Bronchial epithelial cell (primary cell): ENCODE measurements at regions not wholly inside any gene's neighbourhood (a gene's known extent, or its start where the extent isn't known, plus 50 kb on each side); places are given as distances from the start of the nearest gene placed in this dataset.

Source experiments
- DNase-seq: peaks from one replicate; pipeline ENCODE4 v3.0.0-alpha.2; 2010; ENCODE audit warnings: low read depth
- FAIRE-seq: peaks from 2 replicates; lab custom pipeline; 2011; peaks lifted over from hg19 to GRCh38; lab: Jason Lieb, UNC
- H3K27me3 ChIP-seq: 2 replicates; pipeline ENCODE4 v1.5.1; 2011; ENCODE audit warnings: low read length; ENCODE audit not compliant: control insufficient read depth, insufficient read depth
- H3K36me3 ChIP-seq: 2 replicates; pipeline ENCODE4 v1.5.1; 2011; ENCODE audit warnings: low read length; ENCODE audit not compliant: control insufficient read depth, insufficient read depth
- H3K4me3 ChIP-seq: 2 replicates; pipeline ENCODE4 v1.5.1; 2011; ENCODE audit warnings: mild to moderate bottlenecking, low read depth, low read length, control low read depth
- CTCF ChIP-seq: IDR thresholded peaks from 2 replicates; pipeline ENCODE4 v1.5.1; 2011; ENCODE audit warnings: mild to moderate bottlenecking, moderate library complexity, low read length, control low read depth, inconsistent platforms; ENCODE audit not compliant: insufficient read depth, severe bottlenecking

GRCh38 chr1:87598429-87598828 is 269.7 kb downstream of the LMO4 start:
- no peak overlapping the region for H3K4me3 ChIP-seq
- H3K27me3 ChIP-seq = peaks cover 3% of the 10 kb centered on the region
- DNase-seq = no peak
- TF ChIP-seq CTCF = peak; percentile 5
- no peak for FAIRE-seq
- no peaks in the 10 kb centered on the region for H3K36me3 ChIP-seq

- TF ChIP-seq CTCF = no peak
- DNase-seq = peak; percentile 6
- no peaks in the 10 kb centered on the region for H3K36me3 ChIP-seq
- H3K4me3 ChIP-seq = no peak overlapping the region
- peaks cover 3% of the 10 kb centered on the region for H3K27me3 ChIP-seq
- FAIRE-seq = no peak
These were observed 270.9 kb downstream of the LMO4 start for GRCh38 chr1:87599569-87599968.

- DNase-seq = no peak
- H3K36me3 ChIP-seq = no peaks in the 10 kb centered on the region
- no peak overlapping the region for H3K4me3 ChIP-seq
- H3K27me3 ChIP-seq = peaks cover 3% of the 10 kb centered on the region
- no peak for FAIRE-seq
- no peak for TF ChIP-seq CTCF
These were observed 271.6 kb downstream of the LMO4 start for GRCh38 chr1:87600055-87600850.

GRCh38 chr1:87600854-87601253 is 272.2 kb downstream of the LMO4 start:
- Histone ChIP-seq H3K36me3 (no peaks in the 10 kb centered on the region), H3K4me3 (no peak overlapping the region), H3K27me3 (peaks cover 3% of the 10 kb centered on the region)
- no peak for TF ChIP-seq CTCF
- FAIRE-seq (no peak), DNase-seq (peak; percentile 50)

GRCh38 chr1:87603626-87604025 is 274.9 kb downstream of the LMO4 start:
- no peak for FAIRE-seq

More at GRCh38 chr1:87603626-87604025, 274.9 kb downstream of the LMO4 start:
- Histone ChIP-seq H3K27me3 (peaks cover 3% of the 10 kb centered on the region), H3K36me3 (no peaks in the 10 kb centered on the region), H3K4me3 (no peak overlapping the region)
- DNase-seq = no peak
- no peak for TF ChIP-seq CTCF
